NCI-H82 (cell line): ENCODE measurements at regions not wholly inside any gene's neighbourhood (a gene's known extent, or its start where the extent isn't known, plus 50 kb on each side); places are given as distances from the start of the nearest gene placed in this dataset.

Experiments used
- DNase-seq: peaks from one replicate; lab custom pipeline; 2025; lab: John Stamatoyannopoulos, UW

DNA sequence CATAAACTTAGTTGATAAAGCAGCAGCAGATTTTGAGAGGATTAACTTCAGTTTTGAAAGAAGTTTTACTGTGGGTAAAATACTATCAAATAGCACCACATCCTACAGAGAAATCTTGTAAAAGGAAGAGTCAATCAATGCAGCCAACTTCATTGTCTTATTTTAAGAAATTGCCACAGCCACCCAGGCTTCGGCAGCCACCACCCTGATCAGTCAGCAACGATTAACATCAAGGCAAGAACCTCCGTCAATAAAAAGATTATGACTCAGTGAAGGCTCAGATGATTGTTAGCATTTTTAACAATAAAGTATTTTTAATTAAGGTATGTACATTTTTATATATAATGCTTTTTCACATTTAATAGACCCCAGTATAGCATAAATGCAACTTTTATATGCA, 122.3 kb upstream of the NR4A3 start:
- no peak for DNase-seq

DNA sequence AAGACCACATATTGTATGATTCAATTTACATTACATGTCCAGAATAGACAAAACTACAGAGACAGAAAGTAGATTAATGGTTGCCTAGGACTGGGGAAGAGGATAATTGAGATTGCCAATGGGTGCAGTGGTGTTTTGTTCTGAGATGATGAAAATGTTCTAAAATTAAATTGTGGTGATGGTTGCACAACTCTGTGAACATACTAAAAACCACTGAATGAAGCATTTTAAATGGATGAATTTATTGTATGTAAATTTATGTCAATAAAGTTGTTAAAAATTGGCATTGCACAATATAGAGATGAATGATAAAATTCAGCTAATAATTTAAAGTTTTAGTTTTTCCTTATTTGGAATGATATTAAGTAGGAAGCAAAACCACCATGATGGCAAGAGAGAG, 109.5 kb upstream of the NR4A3 start:
- no peak for DNase-seq

- no peak for DNase-seq
Measured at GRCh38 chr9:99713838-99714306, 107.8 kb upstream of the NR4A3 start.

DNA sequence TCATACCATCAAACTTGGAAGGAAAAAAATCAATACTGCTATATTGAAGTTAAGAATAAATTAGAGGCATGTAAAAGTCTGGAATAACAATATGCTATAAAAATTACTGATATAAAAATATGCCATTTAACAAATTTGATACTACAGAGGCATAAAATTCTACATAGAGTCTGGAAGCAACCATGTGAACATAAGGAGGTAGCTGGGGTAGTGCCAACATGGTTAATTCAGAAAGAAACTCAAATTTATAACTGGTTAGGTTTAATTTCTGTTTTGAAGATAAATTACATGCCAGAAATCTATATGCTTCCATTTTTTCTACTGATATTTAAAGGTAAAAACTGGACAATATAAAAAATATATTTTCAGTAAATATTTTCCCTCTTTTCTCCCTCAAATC, 103.1 kb upstream of the NR4A3 start:
- DNase-seq = no peak

DNA sequence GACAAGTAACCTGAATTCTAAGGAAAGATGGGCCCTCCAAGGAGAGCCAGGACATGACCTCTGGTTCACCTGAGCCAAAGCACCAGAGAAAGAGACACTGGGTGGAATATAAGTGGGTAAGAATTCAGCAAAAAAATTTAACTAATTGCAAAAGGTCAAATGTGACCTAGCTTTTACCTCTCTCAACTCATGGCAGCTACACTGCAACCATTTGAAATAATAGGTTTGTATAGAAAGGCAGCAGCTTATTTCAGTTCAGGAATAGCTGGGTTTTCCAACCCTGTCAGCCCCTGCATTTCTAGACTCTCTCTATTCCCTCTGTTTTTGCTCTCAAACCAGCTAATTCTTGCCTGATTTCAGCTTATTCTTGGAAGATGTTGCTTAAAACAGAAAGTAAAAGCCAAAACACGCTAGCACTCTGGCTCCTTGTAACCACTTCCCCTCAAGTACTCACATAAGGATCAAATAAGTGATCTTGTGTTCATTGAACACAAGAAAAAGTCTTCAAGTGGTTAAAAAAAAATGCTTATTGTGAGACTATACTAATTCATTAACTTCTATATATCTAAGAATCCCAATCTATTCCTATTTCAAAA, 101.1 kb upstream of the NR4A3 start:
- no peak for DNase-seq

DNA sequence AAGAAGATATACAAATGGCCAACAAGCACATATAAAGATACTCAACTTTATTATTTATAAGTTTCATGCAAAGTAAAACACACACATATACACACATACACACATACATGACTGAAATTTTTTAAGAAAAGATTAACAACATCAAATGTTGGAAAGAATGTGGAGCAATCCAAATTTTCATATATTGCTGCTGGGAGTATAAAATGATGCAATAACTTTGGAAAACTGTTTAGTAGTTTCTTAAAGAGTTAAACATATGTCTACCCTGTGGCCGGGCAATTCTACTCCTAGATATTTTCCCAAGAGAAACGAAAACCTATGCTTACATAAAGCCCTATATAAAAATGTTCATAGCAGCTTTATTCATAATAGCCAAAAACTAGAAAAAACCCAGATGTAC, 99.8 kb upstream of the NR4A3 start:
- no peak for DNase-seq

GRCh38 chr9:99722877-99723276, 98.8 kb upstream of the NR4A3 start:
- no peak for DNase-seq

- DNase-seq = no peak
Measured at GRCh38 chr9:99724640-99725039, 97.0 kb upstream of the NR4A3 start.

- no peak for DNase-seq
Measured at GRCh38 chr9:99725852-99726251, 95.8 kb upstream of the NR4A3 start.

GRCh38 chr9:99726758-99727157, 94.9 kb upstream of the NR4A3 start:
- DNase-seq = no peak

GRCh38 chr9:99730062-99730461, 91.6 kb upstream of the NR4A3 start:
- DNase-seq = no peak

DNA sequence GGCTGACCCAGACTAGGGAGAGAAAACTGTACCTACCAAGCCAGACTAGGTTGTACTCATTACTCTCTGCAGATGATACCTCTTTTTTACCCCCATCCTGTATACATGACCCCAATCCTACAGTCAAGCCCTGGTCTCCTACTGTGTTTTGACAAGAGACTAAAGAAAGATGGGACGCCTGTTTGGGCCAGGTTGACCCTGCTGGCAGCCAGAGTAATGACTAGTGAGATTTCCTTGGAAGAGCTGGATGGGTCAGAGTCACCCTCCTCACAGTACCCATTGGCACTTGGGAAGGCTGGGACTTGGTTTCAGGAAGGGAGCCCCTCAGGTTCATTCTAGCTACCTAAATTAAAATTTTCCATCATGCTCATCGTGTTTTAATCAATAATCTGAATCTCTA, 89.7 kb upstream of the NR4A3 start:
- DNase-seq = no peak

DNA sequence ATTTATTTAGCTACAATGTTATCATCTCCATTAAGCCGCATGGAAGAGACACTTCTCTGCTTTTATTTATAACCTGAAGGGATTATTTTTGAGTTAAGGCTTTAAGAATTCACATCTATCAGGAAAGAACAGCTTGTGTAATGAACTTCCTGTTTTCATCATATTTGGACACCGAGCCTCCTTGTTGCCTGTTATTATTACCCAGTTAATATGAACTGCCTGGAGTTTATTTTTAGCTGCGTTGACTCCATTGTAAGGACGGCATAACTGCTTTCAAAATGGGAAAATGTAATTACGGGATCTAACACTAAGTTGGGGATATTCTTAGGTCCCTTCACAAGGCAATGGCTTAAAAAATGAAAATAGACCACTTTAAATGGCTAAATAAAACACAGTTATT, 89.0 kb upstream of the NR4A3 start:
- DNase-seq = no peak

- no peak for DNase-seq
Measured at GRCh38 chr9:99735041-99735440, 86.6 kb upstream of the NR4A3 start.

DNA sequence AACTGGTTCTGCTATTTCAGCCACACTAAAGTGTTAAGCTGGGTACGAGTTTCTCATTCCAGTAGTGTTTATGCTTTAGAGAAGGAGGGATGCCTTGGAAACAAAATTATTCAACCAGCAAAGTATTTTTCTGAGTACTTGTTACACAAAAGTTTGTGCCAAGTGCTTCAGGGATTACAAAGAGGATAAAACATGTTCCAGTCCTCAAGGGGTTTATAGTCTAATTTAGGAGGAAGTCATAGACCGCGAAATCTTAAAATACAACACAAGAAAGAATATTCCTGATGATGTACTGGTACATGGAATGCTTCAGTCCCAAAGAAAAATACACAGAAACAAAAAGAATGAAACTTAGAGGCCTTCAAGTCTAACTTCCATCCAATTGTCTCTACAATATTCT, 85.4 kb upstream of the NR4A3 start:
- DNase-seq = no peak

GRCh38 chr9:99737649-99738048, 84.0 kb upstream of the NR4A3 start:
- DNase-seq = no peak

- DNase-seq = no peak
Measured at GRCh38 chr9:99743006-99743405, 78.7 kb upstream of the NR4A3 start.

- no peak for DNase-seq
Measured at GRCh38 chr9:99743455-99743854, 78.2 kb upstream of the NR4A3 start.

GRCh38 chr9:99744132-99744531, 77.6 kb upstream of the NR4A3 start:
- DNase-seq = peak; percentile 71

DNA sequence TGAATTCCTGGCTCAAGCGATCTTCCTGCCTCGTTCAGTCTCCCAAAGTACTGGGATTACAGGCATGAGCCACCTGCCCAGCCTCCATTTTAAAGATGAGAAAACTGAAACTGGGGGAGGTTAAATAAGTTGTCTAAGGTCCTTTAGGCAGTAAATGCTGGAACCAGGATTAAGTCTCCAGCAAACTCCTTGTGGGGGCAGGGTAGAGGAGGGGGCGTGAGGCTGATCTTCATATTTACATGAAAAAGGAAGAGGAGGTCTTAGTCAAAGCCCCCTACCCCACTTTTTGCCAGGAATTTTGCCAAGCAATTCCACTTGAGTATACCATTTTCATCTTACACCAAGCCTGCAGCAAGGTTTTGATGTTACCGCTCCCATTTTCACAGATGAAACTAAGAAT, 76.6 kb upstream of the NR4A3 start:
- peak; percentile 43 for DNase-seq

GRCh38 chr9:99746406-99746805, 75.3 kb upstream of the NR4A3 start:
- no peak for DNase-seq

DNA sequence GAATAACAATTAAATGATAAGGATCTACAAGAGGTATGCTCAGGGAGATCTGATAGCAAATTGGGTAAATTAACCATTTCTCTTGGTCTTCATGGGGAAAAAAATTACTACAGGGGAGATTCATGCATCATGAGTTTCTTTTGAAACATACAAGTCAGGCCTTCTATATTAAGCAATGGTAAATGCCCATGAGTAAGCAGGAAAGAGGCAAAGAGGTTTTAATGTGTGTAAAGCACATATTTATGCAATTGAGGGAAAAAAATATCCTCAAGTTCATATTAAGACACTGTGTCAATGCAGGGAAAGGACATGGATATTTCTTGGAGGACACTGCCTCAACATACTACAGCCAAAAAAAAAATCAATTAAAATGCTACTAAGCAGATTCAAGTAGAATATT, 73.4 kb upstream of the NR4A3 start:
- DNase-seq = no peak

- DNase-seq = peak; percentile 48
Measured at GRCh38 chr9:99748676-99749075, 73.0 kb upstream of the NR4A3 start.

DNA sequence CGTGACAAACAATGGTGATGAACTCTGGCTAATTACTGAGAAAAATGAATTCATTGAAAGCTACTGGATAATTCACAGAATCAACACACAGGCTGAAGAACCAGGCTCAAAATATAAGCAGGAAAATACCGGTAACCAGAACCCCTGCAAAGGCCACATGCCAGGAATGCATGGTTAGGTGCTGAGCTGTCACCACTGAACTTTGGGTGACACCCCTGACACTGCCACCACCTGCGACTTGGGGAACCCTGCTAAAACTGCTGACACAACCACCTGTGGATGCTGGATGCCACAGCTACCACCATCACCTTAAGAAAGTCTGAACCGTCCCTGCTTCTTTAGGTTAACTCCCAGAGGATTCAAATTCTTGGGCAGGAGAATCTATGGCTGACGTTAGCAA, 72.0 kb upstream of the NR4A3 start:
- DNase-seq = no peak

DNA sequence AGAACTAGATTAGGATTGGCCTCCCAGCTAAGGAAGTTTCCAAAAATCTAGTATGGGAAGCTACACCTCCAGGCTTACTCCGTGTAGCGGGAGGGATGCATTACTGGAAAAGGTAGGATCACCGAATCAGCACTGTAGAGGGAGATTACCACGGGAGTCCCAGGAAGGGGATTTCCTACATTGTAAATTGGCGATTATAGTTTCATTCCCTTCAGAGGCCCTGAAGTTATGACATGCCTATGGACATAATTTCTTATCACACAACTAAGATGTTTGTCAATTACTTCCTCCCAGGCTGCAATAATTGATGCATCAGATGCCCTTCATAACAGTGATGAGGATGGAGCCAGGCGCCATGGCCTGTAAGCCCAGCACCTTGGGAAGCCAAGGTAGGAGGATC, 71.2 kb upstream of the NR4A3 start:
- DNase-seq = no peak
